ENCODE measurements at regions not wholly inside any gene's neighbourhood (a gene's known extent, or its start where the extent isn't known, plus 50 kb on each side); places are given as distances from the start of the nearest gene placed in this dataset.

DNA sequence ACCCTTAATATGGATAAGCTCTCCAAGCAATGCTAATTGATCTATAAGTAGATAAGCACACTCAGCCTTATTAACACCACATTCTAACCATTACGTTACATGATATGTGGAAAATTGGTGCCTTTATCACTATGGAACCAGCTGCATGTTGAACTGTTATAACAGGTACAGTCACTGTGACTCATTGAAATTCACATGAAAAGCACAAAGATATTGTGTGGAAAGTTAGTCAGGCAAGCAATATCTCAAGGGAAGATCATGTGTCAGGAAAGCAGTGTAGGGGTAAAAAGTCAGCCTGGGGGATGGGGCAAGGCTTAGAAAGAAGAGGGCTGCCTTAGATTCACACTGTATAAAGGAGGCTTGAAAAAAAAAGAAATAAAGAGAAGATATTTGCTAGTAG, 313.7 kb upstream of the SMIM31 start:
- Mint-ChIP-seq H3K4me1 (peaks cover 6% of the 10 kb centered on the region), H3K9me3 (no peaks in the 10 kb centered on the region), H3K36me3 (ENCODE audit: low read depth) (no peaks in the 10 kb centered on the region), H3K27ac (peak overlapping the region in 2 of 3 experiments; percentile 5 to 7), H3K4me3 (no peak overlapping the region), H3K27me3 (ENCODE audit: low read depth) (no peaks in the 10 kb centered on the region)
- no peak for TF ChIP-seq CTCF (IDR thresholded peaks at IDR 0.05; ENCODE audit: unreplicated experiment in 3 of 3)

DNA sequence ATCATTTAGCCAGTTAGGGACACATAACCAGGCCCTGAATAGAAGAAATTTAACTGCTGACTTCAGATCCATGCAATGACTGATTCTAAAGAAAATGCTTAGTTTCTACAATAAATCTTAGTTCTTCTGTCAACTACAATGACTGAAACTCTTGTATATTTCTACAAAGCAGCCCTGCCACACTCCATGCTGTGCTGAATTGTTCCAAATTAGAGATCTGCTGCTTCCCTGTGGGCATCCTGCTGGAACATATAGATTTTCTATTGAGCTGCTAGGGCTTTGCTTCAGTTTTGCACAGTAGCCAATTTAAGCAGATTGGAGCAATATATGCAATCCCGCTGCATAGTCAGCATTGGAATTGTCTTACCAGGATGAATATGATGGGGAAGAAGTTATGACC, 312.8 kb upstream of the SMIM31 start:
- H3K27me3 Mint-ChIP-seq (ENCODE audit: low read depth) = no peaks in the 10 kb centered on the region
- TF ChIP-seq CTCF (IDR thresholded peaks at IDR 0.05; ENCODE audit: unreplicated experiment in 3 of 3) = no peak
- H3K4me1 Mint-ChIP-seq = peaks cover 6% of the 10 kb centered on the region
- H3K36me3 Mint-ChIP-seq (ENCODE audit: low read depth) = no peaks in the 10 kb centered on the region
- H3K9me3 Mint-ChIP-seq = no peaks in the 10 kb centered on the region
- H3K27ac Mint-ChIP-seq = no peak overlapping the region
- no peak overlapping the region for H3K4me3 Mint-ChIP-seq

DNA sequence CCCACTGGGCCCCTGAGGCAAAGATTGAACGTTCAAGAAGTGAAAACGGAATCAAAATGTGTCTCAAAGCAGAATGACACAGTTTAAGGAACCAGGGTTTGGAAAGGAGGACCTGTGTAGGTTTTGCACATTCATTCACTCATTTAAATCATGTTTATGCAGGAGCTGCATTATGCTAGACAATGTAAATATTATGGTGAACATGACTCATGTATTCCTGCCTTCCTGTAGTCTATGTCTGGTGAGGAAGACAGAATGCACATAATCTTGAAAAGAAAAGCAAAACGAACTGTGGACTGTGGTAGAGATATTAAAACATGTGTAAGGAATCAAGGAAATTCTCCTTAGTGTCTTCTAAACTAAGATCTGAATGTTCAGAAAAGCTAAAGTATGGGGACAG, 311.8 kb upstream of the SMIM31 start:
- Mint-ChIP-seq H3K9me3 (no peaks in the 10 kb centered on the region), H3K27me3 (ENCODE audit: low read depth) (no peaks in the 10 kb centered on the region), H3K27ac (no peak overlapping the region), H3K4me1 (peaks cover 6% of the 10 kb centered on the region), H3K4me3 (no peak overlapping the region), H3K36me3 (ENCODE audit: low read depth) (no peaks in the 10 kb centered on the region)
- TF ChIP-seq CTCF (IDR thresholded peaks at IDR 0.05; ENCODE audit: unreplicated experiment in 3 of 3) = no peak

DNA sequence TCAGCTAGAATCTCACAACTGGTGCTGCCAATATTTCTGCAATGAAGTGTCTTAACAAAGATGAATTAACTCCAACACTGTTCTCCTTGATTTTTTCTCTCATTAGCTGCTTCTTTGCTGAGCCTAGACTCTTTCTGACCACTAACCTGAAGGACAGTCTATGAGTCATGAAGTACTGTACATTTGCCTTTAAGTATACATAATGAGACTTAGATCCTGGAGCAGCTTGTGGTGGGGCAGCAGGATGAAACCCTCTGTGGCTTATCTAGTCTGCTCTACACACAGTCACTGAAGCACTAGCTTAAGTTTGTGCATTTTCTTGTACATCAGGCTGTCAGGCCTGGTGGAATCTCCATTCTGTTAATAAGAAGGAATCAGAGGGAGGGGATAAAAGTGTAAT, 307.4 kb upstream of the SMIM31 start:
- TF ChIP-seq CTCF (IDR thresholded peaks at IDR 0.05; ENCODE audit: unreplicated experiment in 3 of 3) = no peak
- no peaks in the 10 kb centered on the region for H3K36me3 Mint-ChIP-seq (ENCODE audit: low read depth)
- no peak overlapping the region for H3K27ac Mint-ChIP-seq
- no peaks in the 10 kb centered on the region for H3K27me3 Mint-ChIP-seq (ENCODE audit: low read depth)
- no peak overlapping the region for H3K4me3 Mint-ChIP-seq
- H3K9me3 Mint-ChIP-seq = no peaks in the 10 kb centered on the region
- no peaks in the 10 kb centered on the region for H3K4me1 Mint-ChIP-seq

GRCh38 chr4:164461901-164462300, 292.0 kb upstream of the SMIM31 start:
- no peaks in the 10 kb centered on the region for H3K27me3 Mint-ChIP-seq (ENCODE audit: low read depth)
- no peaks in the 10 kb centered on the region for H3K4me1 Mint-ChIP-seq
- H3K4me3 Mint-ChIP-seq = no peak overlapping the region
- no peak for TF ChIP-seq CTCF (IDR thresholded peaks at IDR 0.05; ENCODE audit: unreplicated experiment in 3 of 3)
- peak overlapping the region in 2 of 3 experiments; percentile 52 to 65 for H3K27ac Mint-ChIP-seq
- H3K36me3 Mint-ChIP-seq (ENCODE audit: low read depth) = no peaks in the 10 kb centered on the region
- H3K9me3 Mint-ChIP-seq = no peaks in the 10 kb centered on the region

DNA sequence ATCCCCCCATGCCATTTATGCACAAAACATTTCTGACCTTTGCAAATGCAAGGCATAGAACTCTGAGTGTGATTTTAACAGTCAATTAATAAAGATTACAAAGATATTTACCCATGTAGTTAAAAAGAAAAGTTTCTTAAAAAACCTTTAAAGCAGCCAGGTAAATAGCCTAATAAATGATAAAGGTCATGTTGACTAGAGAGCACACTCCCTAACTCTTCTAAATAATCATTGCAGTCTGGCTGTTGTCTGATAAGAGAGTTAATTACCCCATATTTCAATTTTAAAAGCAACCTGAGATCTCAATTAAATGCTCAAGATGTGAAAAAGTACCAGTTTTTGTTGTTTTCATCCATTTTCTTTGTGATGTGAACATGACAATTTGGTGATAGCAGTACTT, 291.5 kb upstream of the SMIM31 start:
- H3K27me3 Mint-ChIP-seq (ENCODE audit: low read depth) = no peaks in the 10 kb centered on the region
- TF ChIP-seq CTCF (IDR thresholded peaks at IDR 0.05; ENCODE audit: unreplicated experiment in 3 of 3) = no peak
- H3K36me3 Mint-ChIP-seq (ENCODE audit: low read depth) = no peaks in the 10 kb centered on the region
- H3K4me3 Mint-ChIP-seq = no peak overlapping the region
- H3K9me3 Mint-ChIP-seq = no peaks in the 10 kb centered on the region
- peak overlapping the region in 1 of 3 experiments; percentile 65 for H3K27ac Mint-ChIP-seq
- H3K4me1 Mint-ChIP-seq = no peaks in the 10 kb centered on the region

Data from nephron (organoid).